Endothelial cell of umbilical vein (primary cell): ENCODE measurements at regions not wholly inside any gene's neighbourhood (a gene's known extent, or its start where the extent isn't known, plus 50 kb on each side); places are given as distances from the start of the nearest gene placed in this dataset.

ENCODE experiments used
- EZH2 ChIP-seq: IDR thresholded peaks from 2 replicates; pipeline ENCODE4 v1.6.1; 2012; ENCODE audit warnings: borderline replicate concordance, low read depth, mild to moderate bottlenecking, moderate library complexity, low read length, inconsistent platforms; ENCODE audit not compliant: severe bottlenecking
- FOS ChIP-seq: IDR thresholded peaks from 2 replicates; pipeline ENCODE4 v1.6.1; 2011; ENCODE audit warnings: mild to moderate bottlenecking, low read length, moderate library complexity, borderline replicate concordance; ENCODE audit not compliant: insufficient read depth
- GATA2 ChIP-seq: IDR thresholded peaks from 2 replicates; pipeline ENCODE4 v1.7.0; 2011; ENCODE audit warnings: low read depth, mild to moderate bottlenecking, moderate library complexity, mixed read lengths, low read length; ENCODE audit not compliant: insufficient read length, insufficient read depth
- MYC ChIP-seq: IDR thresholded peaks from one replicate; pipeline ENCODE4 v1.6.1; 2011; ENCODE audit warnings: mild to moderate bottlenecking, low read depth, low read length
- POLR2A ChIP-seq: IDR thresholded peaks from 2 replicates; pipeline ENCODE4 v1.6.1; 2012; ENCODE audit warnings: low read depth, mild to moderate bottlenecking, control low read depth, low read length
- POLR2AphosphoS5 ChIP-seq: IDR thresholded peaks from 2 replicates; pipeline ENCODE4 v1.6.1; 2012; ENCODE audit warnings: low read depth, mild to moderate bottlenecking, control low read depth, low read length, moderate library complexity; ENCODE audit not compliant: insufficient read depth
- TF ChIP-seq, protein P1 (sequence below), 2 donors: IDR thresholded peaks; 1 replicate in 1 of 2; 2 replicates in 1 of 2; pipeline ENCODE4 v1.5.1; 2011; ENCODE audit warnings: low read length in 2 of 2, mild to moderate bottlenecking in 2 of 2, moderate library complexity in 2 of 2, control low read depth in 1 of 2, inconsistent platforms in 1 of 2, low read depth in 1 of 2; ENCODE audit not compliant: insufficient read depth in 1 of 2; ENCODE audit errors: extremely low read depth in 1 of 2
- TF ChIP-seq, protein P2 (sequence below): IDR thresholded peaks from 2 replicates; pipeline ENCODE4 v1.6.1; 2011; ENCODE audit not compliant: insufficient read depth, insufficient read length

DNA sequence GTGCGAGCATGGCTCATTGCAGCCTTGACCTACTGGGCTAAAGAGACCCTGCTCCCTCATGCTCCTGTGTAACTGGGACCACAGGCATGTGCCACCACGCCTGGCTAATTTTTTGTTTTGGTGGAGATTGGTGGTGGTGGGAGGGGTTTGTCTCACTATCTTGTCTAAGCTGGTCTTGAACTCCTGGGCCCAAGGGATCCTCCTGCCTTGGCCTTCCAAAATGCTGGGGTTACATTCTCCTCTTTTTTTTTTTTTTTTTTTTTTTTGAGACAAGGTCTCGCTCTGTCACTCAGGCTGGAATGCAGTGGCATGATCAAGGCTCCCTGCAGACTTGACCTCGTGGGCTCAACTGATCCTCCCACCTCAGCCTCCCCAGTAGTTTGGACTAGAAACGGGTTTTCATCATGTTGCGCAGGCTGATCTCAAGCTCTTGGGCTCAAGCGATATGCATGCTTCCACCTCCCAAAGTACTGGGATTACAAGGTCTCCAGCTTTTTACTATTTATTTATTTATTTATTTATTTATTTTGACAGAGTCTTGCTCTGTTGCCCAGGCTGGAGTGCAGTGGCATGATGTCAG lies 238.3 kb downstream of the MYCN start:
- TF ChIP-seq POLR2AphosphoS5 = no peak
- TF ChIP-seq, protein P1, sequence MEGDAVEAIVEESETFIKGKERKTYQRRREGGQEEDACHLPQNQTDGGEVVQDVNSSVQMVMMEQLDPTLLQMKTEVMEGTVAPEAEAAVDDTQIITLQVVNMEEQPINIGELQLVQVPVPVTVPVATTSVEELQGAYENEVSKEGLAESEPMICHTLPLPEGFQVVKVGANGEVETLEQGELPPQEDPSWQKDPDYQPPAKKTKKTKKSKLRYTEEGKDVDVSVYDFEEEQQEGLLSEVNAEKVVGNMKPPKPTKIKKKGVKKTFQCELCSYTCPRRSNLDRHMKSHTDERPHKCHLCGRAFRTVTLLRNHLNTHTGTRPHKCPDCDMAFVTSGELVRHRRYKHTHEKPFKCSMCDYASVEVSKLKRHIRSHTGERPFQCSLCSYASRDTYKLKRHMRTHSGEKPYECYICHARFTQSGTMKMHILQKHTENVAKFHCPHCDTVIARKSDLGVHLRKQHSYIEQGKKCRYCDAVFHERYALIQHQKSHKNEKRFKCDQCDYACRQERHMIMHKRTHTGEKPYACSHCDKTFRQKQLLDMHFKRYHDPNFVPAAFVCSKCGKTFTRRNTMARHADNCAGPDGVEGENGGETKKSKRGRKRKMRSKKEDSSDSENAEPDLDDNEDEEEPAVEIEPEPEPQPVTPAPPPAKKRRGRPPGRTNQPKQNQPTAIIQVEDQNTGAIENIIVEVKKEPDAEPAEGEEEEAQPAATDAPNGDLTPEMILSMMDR (IDR thresholded peaks at IDR 0.05; ENCODE audit: extremely low read depth in 1 of 2, insufficient read depth in 1 of 2, low read depth in 1 of 2, low read length in 2 of 2) = no peak
- no peak for TF ChIP-seq GATA2
- no peak for TF ChIP-seq POLR2A
- no peak for TF ChIP-seq EZH2
- no peak for TF ChIP-seq FOS
- TF ChIP-seq MYC = no peak
- TF ChIP-seq, protein P2, sequence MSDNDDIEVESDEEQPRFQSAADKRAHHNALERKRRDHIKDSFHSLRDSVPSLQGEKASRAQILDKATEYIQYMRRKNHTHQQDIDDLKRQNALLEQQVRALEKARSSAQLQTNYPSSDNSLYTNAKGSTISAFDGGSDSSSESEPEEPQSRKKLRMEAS = no peak
